ENCODE measurements at regions not wholly inside any gene's neighbourhood (a gene's known extent, or its start where the extent isn't known, plus 50 kb on each side); places are given as distances from the start of the nearest gene placed in this dataset.

- DNase-seq, result no peak
Observed at GRCh38 chr11:119808407-119809185, 79.6 kb upstream of the NECTIN1 start.

GRCh38 chr11:119807841-119808240 lies 78.8 kb upstream of the NECTIN1 start:
- DNase-seq, result no peak

- DNase-seq, result no peak
Observed at GRCh38 chr11:119807402-119807801, 78.4 kb upstream of the NECTIN1 start.

- DNase-seq, result no peak
Observed at GRCh38 chr11:119806064-119806915, 77.3 kb upstream of the NECTIN1 start.

GRCh38 chr11:119805663-119806062 lies 76.7 kb upstream of the NECTIN1 start:
- no peak for DNase-seq

- DNase-seq, result no peak
Observed at GRCh38 chr11:119804698-119805097, 75.7 kb upstream of the NECTIN1 start.

- no peak for DNase-seq
Observed at GRCh38 chr11:119803726-119804294, 74.8 kb upstream of the NECTIN1 start.

GRCh38 chr11:119803139-119803538 lies 74.1 kb upstream of the NECTIN1 start:
- no peak for DNase-seq

GRCh38 chr11:119802670-119803069 lies 73.7 kb upstream of the NECTIN1 start:
- DNase-seq, result no peak

- no peak for DNase-seq
Observed at GRCh38 chr11:119800619-119801018, 71.6 kb upstream of the NECTIN1 start.

- no peak for DNase-seq
Observed at GRCh38 chr11:119800171-119800570, 71.2 kb upstream of the NECTIN1 start.

GRCh38 chr11:119798656-119799055 lies 69.7 kb upstream of the NECTIN1 start:
- no peak for DNase-seq

GRCh38 chr11:119797736-119798135 lies 68.7 kb upstream of the NECTIN1 start:
- DNase-seq, result no peak

- no peak for DNase-seq
Observed at GRCh38 chr11:119797123-119797611, 68.2 kb upstream of the NECTIN1 start.

GRCh38 chr11:119796363-119797060 lies 67.5 kb upstream of the NECTIN1 start:
- DNase-seq, result no peak

GRCh38 chr11:119795690-119796089 lies 66.7 kb upstream of the NECTIN1 start:
- no peak for DNase-seq

GRCh38 chr11:119795231-119795630 lies 66.2 kb upstream of the NECTIN1 start:
- DNase-seq, result no peak

- no peak for DNase-seq
Observed at GRCh38 chr11:119794756-119795155, 65.8 kb upstream of the NECTIN1 start.

- DNase-seq, result no peak
Observed at GRCh38 chr11:119794141-119794665, 65.2 kb upstream of the NECTIN1 start.

GRCh38 chr11:119793335-119793984 lies 64.5 kb upstream of the NECTIN1 start:
- DNase-seq, result no peak

GRCh38 chr11:119791701-119792151 lies 62.7 kb upstream of the NECTIN1 start:
- DNase-seq, result no peak

- no peak for DNase-seq
Observed at GRCh38 chr11:119791047-119791446, 62.0 kb upstream of the NECTIN1 start.

All from SHP77 (cell line).